NCI-H748 (cell line): ENCODE measurements at regions not wholly inside any gene's neighbourhood (a gene's known extent, or its start where the extent isn't known, plus 50 kb on each side); places are given as distances from the start of the nearest gene placed in this dataset.

Experiments
- DNase-seq: peaks from one replicate; lab custom pipeline; 2025; ENCODE audit not compliant: unreplicated experiment; lab: John Stamatoyannopoulos, UW

DNA sequence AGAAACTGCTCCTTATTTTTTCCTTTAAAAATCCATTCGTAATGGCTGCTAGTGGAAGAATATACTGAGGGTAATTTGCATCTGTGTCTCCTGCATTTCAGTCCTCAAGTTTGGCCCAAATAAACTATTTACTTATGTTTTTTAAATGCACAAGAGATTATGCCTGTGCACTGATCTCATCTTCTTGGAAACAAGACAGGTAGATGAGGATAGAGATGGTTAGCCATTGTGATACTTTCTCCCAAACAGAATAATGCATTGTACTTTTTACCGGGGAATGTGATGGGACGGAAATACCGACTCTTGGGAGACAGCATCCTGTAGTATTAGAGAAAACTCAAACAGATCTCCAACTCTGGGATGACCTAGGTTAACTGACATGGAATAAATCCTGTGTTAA lies 72.5 kb upstream of the DAB2 start:
- no peak for DNase-seq

DNA sequence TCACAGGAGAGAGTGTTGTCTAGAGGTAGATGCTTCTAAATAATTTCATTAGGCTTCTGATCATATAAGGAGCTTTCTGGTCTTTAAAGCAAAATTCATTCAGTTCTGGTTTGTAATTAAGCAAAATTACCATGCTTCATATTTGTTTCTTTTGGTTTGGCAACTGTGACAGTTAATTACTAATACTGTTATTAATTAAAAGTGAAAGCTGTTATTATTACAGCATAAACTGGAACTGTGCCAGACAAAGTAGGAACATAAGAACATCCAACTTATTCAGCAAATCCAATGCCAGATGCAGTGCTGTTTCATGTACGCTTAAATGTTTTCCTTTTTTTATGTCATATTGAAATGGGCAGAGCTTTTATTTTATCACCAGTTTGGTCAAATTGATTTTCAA lies 70.4 kb upstream of the DAB2 start:
- DNase-seq: no peak

DNA sequence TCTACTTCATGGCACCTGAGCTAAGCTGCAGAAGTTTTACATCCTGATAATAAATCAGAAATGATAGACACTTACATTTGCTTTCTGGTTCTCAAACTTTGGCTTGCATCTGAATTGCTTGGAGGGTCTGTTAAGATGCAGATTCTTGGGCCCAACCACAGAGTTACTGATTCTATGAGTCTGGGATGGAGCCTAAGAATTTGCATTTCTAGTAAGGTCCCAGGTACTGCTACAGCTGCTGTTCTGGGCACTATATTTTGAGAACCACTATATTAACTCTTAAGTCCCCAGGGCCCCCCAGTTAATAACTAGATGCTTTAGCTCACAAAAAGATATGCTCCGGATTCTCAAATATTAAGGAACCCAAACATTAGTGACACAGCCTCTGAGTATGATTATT lies 69.8 kb upstream of the DAB2 start:
- no peak for DNase-seq

DNA sequence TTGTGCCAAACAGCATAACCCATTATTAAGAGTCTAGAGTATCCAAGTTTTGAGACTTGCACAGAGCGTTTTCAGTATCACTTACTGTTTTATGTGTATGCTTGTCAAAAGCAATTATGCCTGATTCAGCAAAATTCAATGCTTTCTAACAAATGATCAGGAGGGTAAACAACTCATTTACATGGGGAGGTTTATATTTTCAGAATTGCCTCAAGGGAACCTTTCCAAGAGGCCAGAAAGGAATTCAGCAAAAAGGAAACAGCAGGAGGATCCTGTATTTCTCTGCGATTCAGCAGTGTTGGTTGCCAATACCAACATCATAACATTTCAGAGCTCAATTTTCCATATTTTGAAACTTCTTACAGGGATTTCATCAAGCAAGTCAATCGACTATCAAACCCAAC lies 69.3 kb upstream of the DAB2 start:
- no peak for DNase-seq

DNA sequence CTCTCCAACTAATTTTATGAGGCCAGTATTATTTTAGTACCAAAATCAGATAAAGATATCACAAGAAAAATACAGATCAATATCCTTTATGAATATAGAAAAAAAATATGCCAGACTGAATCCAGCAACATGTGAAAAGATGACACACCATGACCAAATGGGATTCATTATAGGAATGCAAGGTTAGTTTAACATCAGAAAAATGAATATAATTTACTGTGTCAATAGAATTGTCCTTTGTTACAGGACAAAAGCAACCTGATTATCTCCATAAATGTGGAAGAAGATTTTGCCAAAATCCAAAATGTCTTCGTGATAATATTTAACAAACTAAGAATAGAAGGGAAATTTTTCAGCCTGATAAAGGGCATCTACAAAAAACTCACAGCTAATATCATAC lies 66.4 kb upstream of the DAB2 start:
- DNase-seq: no peak

DNA sequence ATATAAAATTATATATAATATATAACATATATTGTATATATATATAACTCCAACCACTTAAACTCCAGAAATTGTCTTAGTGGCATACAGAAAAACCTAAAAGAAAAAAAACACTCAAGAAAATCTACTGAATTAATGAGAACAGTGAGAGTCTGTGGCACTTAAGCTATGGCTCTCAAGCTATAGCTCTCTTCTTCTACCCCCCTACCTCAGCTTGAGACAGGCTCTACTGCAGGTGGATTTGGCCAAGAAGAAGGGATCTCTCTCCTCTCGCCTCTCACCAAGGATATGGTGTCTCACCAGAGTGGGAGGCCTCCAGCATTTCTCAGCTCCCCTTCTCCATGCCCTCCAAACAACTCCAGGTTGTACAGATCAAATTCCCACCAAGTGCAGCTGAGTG lies 64.5 kb upstream of the DAB2 start:
- no peak for DNase-seq

DNA sequence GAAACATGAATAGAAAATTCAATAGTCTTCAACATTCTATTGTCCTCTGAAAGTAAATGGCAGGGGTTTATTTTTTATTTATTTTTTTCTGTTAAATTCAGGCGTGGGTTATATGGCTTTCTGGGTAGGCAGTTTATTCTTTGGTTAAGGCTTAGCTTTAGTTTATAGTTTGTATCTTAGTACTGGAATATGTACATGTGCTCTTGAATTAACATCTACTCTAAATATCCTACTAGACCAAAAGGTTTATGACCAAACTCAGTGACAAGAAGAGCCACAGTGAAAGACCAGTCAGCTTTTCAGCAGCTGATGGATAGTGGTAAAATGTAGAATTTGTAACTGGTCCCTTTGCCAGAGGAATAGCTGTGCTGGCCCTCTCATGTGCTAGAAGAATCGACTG lies 62.0 kb upstream of the DAB2 start:
- no peak for DNase-seq

DNA sequence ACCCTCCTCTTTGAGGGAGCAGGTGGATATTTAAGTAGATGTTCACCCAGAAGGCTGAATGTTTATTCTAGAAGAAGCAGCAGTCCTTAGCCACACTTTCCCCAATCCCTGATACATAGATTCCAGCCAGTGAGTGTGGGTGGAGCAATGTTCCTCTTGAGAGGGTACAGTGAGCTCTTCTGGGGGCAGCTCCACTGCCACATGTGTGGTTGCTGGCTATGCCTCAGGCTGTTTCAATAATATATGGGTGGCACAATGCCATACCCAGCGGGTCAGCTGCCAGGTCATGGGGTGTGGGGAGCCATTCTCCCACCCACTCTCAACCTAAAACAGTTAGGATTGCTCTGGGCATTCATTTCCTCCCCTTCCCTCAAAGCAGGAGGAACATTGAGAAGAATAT lies 61.6 kb upstream of the DAB2 start:
- DNase-seq: no peak

DNA sequence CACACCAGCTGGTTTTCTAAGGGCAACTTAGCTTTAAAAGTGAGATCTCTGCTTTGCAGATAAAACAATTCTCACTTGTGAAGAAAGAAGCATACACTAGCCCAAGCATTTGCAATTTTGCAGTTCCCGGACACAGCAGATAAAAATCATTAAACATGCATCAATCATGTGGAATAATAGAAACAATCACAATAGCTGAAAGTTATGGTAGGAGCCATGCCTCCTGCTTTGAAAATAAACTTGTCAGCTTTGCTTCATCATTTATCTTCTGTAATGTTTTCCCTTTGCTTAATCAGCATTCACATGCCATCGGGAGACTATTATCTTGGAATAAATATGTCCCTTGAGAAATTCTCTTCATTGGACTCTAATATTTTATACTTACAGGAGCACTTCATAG lies 60.3 kb upstream of the DAB2 start:
- no peak for DNase-seq

DNA sequence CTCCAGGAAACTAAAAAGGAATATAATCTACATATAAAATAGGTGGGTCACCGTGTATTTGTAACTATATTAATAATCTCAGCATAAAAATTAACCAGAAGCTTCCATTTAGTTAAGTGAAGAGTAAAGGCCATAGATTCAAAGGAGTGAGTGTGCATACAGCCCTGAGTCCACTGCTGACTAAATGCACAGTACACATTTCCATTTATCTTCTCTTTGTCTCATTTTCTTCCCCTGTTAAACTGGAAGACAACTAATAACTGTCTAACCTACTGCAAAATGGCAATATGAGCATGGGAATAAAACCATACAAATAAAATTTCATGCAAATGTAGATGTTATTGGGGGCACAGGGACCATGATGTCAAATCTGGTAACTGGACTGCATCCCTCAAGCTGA lies 59.9 kb upstream of the DAB2 start:
- no peak for DNase-seq

DNA sequence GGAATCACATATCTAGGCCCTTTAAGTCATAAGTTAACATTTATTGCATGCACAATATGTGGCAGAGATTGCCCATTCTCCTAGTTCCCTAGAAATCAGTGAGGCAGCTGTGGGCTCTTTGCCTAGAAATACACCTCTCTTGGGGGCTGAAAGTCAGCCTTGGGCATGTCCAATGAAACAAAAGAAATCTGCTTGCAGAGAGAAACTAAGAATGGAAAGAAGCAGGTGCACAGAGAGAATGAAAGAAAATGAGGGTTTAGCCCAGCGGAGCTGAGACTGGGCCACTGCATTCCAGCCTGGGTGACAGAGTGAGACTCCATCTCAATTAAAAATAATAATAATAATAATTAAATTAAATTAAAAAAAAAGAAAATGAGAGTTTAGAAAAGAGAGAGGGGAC lies 57.3 kb upstream of the DAB2 start:
- DNase-seq: no peak

DNA sequence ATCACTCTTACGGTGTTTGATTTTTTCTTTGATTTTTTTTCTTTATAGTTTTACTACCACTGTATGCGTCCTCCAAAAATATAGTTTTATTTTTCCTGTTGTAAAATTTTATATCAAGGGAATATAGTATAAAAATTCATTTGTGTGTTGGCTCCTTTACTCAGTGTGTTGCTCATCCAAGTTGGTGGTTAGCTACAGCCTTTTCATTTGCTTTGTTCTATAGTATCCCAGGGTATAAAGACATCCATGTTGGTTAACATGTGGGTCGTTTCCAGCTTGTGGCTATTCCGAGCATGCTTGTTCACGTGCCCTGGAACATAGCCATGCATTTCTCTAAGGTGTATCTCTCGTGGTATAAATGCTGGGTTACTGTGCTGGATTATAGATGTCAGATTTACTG lies 54.8 kb upstream of the DAB2 start:
- DNase-seq: no peak

DNA sequence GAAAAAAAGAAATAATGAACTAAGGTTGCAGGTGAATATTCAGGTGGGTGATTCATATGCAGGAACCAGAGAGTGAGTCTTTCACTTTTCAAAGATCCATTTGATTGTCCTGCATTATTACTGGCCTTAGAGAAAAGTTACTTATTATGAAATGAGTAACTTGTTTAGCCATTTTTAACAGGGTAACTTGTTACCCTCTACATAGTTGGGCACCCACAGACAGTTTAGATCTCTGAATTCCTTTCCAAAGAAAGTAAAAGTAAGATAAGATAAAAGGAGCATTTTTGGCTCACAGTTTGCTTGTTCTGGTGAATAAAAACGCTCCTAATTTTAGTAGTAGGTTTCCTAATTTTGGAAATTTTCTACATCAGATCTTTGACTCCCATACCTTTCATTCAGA lies 54.1 kb upstream of the DAB2 start:
- no peak for DNase-seq

DNA sequence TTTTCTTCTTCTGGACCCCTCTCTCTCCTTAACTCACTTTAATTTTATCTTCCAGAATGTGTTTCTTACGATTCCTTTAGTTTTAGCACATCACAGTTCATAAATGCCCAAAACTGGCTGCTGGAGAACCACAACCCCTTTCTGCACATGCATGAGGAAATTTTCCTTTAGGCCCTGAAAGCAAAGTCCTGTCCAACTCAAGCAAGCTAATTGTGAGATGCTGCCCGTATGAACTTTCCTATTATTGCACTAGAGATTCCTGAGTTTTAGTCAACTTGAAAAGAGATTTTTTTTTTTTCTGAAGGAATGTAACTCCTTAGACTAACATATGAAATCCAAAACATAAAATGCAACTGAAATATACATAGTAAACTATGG lies 52.1 kb upstream of the DAB2 start:
- no peak for DNase-seq

DNA sequence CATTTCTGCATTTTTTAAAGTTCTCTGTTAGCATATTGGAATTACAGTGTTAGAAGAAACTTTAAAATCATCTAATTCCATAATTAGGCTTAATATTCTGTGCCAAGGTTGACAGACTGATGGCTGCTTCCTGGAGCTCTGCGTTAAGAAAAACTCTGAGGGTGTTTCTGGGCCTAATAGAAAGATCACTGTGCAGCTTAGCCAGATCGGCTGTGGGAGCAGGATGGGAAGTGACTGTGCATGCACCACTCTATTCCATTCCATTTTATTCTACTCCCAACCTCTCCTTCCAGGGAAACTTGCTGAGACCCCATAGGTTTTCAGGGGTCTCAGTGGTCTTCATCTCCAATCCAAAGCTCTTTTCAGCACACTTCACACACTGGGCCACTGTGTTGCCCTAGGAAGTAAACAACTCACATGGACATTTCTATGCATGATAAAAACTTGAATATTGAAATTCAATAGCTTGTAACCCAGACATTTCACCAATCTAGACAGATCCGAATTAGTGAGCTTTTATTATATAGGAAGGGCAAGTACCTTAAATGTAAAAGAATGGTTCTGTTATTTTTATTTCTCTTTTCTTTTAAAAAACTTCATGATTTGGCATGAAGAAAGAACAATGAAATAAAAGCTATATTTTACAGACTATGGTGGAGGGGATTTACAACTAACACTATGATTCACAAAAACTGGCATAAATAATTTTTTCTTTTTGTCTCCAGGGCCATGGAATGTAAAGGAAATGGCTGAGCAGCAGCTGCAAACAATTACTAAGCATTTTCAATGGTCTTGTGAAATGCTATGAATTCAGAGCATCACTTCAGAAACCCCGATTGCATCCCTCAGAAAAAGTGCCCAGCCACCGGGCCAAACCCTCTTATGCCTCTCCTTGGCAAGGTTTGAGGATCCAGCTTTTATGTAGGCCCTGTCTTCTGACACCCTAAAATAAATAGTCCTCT lies 51.4 kb upstream of the DAB2 start:
- DNase-seq: no peak

DNA sequence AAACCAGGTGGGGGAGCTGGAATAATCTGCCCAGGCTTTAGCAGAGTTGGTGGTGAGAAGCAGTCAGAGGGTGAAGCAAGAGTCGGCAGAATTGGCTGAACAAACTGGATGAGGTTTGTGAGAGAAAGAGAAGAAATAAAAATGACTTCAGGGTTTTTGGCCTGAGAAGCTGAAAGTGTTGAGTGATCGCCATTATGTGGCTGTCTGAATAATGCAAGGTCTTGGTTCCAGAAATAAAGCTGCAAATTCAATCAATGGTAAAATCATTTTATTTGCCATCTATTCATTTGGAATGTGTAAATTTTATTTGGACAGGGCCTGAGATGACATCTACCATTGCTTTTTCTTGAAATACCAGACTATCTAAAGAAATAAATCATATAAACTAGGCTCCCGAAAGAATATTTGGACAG lies 50.4 kb upstream of the DAB2 start:
- DNase-seq: no peak
